ENCODE measurements at regions not wholly inside any gene's neighbourhood (a gene's known extent, or its start where the extent isn't known, plus 50 kb on each side); places are given as distances from the start of the nearest gene placed in this dataset.

DNA sequence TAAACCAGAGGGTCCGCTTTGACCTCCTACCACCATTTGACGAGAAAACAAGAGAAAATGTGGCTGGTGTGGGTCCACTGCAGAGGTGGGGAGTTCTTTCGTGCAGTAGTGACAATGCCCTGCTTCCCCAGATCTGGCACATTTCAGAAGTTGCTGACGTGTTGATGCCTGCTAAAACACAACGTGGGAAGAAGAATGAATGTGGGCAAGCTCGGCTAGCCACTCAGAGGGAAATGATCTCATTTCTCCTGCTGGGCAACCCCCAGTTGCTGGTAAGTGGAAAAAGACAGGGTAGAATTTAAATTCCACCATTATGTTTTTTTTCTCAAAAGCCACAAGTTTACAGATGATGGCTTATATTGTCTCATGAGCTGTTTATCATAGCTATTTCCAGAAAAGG is 77.9 kb downstream of the LUZP4 start:
- TF ChIP-seq, protein P1, sequence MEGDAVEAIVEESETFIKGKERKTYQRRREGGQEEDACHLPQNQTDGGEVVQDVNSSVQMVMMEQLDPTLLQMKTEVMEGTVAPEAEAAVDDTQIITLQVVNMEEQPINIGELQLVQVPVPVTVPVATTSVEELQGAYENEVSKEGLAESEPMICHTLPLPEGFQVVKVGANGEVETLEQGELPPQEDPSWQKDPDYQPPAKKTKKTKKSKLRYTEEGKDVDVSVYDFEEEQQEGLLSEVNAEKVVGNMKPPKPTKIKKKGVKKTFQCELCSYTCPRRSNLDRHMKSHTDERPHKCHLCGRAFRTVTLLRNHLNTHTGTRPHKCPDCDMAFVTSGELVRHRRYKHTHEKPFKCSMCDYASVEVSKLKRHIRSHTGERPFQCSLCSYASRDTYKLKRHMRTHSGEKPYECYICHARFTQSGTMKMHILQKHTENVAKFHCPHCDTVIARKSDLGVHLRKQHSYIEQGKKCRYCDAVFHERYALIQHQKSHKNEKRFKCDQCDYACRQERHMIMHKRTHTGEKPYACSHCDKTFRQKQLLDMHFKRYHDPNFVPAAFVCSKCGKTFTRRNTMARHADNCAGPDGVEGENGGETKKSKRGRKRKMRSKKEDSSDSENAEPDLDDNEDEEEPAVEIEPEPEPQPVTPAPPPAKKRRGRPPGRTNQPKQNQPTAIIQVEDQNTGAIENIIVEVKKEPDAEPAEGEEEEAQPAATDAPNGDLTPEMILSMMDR (IDR thresholded peaks at IDR 0.05) = no peak
- TF ChIP-seq POLR2A (IDR thresholded peaks at IDR 0.05) = no peak

All from esophagus squamous epithelium (tissue), 4 donors.